Fibroblast of pulmonary artery (primary cell): ENCODE measurements at regions not wholly inside any gene's neighbourhood (a gene's known extent, or its start where the extent isn't known, plus 50 kb on each side); places are given as distances from the start of the nearest gene placed in this dataset.
"Not testable (repeated sequence)": the region's sequence is repeated elsewhere in the genome, so short reads cannot be mapped to it uniquely, and the experiment has no call there.

Source experiments
- DNase-seq: peaks from one replicate; pipeline ENCODE4 v3.0.0-alpha.2; 2010; ENCODE audit warnings: low read depth
- H3K4me3 ChIP-seq: replicated peaks from 2 replicates; pipeline ENCODE4 v1.5.1; 2011; ENCODE audit warnings: low read depth, mild to moderate bottlenecking, control low read depth, low read length, moderate library complexity
- TF ChIP-seq, protein P1 (sequence below): IDR thresholded peaks from 2 replicates; pipeline ENCODE4 v1.5.1; 2011; ENCODE audit warnings: mild to moderate bottlenecking, control low read depth, low read length, inconsistent platforms; ENCODE audit errors: missing control alignments

DNA sequence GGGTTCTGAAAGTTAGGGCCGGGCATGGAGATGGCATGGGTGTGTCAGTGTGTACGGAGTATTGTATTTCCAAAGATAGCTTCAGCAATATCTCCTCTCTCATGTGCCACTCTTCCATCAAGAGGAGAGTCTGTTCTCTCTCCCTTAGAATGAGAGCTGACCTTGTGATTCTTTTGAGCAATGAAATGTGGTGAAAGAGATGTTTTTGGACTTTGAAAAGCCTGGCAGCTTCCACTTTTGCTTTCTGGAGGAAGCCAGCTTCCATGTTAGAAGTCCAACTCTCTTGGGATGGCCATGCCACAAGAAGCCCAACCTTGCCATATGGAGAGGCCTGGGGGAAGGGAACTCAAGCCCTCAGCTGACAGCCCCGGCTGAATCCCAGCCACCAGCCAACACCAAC, 72.4 kb upstream of the GZMB start:
- H3K4me3 ChIP-seq = no peak overlapping the region
- DNase-seq = no peak
- TF ChIP-seq, protein P1, sequence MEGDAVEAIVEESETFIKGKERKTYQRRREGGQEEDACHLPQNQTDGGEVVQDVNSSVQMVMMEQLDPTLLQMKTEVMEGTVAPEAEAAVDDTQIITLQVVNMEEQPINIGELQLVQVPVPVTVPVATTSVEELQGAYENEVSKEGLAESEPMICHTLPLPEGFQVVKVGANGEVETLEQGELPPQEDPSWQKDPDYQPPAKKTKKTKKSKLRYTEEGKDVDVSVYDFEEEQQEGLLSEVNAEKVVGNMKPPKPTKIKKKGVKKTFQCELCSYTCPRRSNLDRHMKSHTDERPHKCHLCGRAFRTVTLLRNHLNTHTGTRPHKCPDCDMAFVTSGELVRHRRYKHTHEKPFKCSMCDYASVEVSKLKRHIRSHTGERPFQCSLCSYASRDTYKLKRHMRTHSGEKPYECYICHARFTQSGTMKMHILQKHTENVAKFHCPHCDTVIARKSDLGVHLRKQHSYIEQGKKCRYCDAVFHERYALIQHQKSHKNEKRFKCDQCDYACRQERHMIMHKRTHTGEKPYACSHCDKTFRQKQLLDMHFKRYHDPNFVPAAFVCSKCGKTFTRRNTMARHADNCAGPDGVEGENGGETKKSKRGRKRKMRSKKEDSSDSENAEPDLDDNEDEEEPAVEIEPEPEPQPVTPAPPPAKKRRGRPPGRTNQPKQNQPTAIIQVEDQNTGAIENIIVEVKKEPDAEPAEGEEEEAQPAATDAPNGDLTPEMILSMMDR = no peak

DNA sequence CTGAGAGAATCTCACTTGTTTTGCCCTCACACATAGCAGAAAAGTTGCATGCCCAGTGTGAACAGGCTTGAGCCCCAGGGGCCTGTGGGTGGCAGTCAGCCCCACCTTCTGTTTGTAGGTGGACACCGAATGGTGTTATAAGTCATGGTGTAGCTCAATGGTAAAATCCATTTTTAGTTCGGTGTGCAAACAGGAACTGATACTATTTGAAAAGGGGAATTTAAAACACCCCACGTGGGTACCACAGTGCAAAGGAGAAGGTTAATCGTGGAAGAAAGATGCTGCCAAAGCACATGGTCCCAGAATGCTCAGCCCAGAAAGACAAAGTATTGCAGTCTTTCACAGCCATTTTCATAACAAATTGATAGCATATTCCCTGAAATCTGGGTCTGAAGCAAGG, 71.8 kb upstream of the GZMB start:
- DNase-seq = no peak
- H3K4me3 ChIP-seq = no peak overlapping the region
- TF ChIP-seq, protein P1 = no peak

DNA sequence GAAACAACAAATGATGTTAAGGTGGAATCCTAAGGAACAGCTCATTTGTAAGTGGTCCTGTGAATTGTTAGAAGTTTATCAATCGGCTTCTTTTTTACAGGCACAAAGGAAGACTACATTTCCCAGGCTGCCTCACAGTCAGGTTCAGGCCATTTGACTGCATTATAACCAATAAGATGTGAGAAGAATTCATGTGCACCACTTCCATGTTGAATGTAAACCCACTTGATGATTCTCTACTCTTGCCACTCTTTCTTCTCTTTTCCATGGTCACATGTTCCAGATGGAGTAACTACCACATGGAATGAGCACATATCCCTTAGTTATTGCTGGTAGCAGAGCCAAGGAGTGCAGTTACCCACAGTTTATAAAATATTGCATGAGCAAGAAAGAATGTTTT, 67.1 kb upstream of the GZMB start:
- TF ChIP-seq, protein P1 = no peak
- no peak for DNase-seq
- no peak overlapping the region for H3K4me3 ChIP-seq

DNA sequence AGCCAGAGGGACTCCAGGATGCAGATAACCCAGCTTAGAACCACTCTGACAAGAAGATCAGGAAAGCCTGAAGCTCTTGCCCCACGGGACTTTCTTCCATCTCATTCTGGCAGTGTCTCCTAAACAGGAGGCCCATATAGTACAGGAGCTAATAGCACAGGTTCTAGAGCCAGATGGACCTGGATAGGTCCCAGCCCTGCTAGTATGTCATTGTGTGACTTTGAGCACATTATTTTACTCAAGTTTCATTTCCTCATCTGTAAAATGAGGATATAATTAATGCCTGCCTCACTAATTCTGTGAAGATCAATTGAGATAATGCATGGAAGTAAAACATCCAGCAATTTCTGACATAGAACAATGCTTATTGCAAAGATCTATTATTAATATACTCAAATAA, 66.5 kb upstream of the GZMB start:
- no peak overlapping the region for H3K4me3 ChIP-seq
- TF ChIP-seq, protein P1 = no peak
- no peak for DNase-seq

DNA sequence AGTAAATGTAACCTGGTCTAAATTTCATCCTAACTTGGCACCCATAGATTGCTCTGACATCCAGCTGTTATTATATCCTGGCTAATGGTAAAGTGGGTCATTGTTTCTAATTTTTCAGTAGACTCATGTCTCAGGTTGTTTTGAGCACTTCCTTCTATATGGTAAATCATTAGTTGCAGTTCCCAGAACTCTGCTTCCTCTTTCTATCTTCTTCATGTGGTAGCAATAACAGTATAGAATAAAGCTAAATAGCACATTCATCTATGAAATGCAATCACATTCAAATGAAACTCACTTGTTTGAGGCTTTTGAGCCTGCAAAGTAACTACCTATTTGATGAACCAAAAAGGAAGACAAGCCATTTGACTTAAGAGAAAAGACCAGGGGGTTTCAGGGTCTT, 65.1 kb upstream of the GZMB start:
- H3K4me3 ChIP-seq = no peak overlapping the region
- TF ChIP-seq, protein P1 = no peak
- no peak for DNase-seq

DNA sequence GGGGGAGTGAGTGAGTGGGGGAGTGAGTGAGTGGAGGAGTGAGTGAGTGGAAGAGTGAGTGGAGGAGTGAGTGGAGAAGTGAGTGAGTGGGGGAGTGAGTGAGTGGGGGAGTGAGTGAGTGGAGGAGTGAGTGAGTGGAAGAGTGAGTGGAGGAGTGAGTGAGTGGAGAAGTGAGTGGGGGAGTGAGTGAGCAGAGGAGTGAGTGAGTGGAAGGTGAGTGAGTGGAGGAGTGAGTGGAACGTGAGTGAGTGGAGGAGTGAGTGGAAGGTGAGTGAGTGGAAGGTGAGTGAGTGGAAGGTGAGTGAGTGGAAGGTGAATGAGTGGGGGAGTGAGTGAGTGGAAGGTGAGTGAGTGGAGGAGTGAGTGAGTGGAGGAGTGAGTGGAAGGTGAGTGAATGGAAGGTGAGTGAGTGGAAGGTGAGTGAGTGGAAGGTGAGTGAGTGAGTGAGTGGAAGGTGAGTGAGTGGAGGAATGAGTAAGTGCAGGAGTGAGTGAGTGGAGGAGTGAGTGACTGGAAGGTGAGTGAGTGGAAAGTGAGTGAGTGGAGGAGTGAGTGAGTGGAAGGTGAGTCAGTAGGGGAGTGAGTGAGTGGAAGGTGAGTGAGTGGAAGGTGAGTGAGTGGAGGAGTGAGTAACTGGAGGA, 62.4 kb upstream of the GZMB start:
- not testable (repeated sequence) for H3K4me3 ChIP-seq, DNase-seq

DNA sequence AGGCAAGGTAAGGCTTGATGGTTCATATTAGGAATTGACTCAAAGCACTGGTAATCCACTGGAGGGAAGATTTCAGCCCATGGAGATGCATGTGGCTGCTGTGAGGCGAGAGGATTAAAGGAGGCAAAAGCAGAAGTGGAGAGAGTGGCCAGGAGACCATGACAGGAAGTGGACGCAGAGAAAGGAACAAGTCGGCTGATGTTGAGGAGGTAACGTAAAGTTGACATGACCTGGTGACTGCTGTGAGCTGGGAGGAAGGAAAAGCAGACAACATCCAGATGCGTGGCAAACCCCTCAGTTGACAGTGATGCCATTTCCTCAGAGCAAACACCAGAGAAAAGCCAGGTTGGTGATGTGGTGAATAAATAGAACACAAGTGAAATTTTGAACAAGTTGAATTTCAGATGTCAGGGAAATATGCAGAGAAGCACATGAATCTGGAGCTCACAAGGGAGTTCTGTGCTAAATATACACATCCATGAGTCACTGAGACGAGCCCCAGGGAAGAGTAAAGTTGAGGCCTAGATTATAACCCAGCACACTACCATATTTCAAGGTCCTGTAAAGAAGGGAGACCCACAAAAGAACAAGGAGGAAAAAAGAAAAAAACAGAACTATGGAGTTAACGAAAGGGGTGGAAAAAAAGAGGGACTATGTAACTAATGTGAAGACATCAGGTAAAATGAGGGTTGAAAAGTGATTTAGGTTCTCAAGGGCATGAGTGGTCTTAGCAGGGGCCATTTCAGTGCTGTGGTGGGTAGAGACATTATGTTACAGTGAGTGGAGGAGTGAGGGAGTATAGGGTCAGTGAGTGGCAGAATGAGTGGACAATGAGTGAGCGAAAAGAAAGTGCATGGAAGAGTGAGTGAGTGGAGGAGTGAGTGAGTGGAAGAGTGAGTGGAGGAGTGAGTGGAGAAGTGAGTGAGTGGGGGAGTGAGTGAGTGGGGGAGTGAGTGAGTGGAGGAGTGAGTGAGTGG, 61.6 kb upstream of the GZMB start:
- H3K4me3 ChIP-seq = no peak overlapping the region
- TF ChIP-seq, protein P1 = no peak
- DNase-seq = no peak
